K562 (cell line): ENCODE measurements at regions not wholly inside any gene's neighbourhood (a gene's known extent, or its start where the extent isn't known, plus 50 kb on each side); places are given as distances from the start of the nearest gene placed in this dataset.

Experiments
- ATAC-seq: fragments of 200-7000 bp; cut with Tn5 transposase; 3 replicates; pipeline ENCODE4 v1.9.1; 2020; ENCODE audit warnings: moderate library complexity
- BruUV-seq: library from RNA; stranded (reverse); fragments of 400-500 nt; replicated peaks from 2 replicates; lab custom pipeline; 2021; lab: Mats Ljungman, UMichigan
- CTCF ChIA-PET: fragments of 300-600 bp; formaldehyde crosslinking; extraction: SDS; loops from one replicate; lab custom pipeline; 2021; ENCODE audit warnings: low intra/inter-chr PET ratio; lab: Yijun Ruan, JAX
- POLR2A ChIA-PET: fragments of 300-600, 350-650 bp; sonication (Branson Sonifier 250); formaldehyde crosslinking; extraction: SDS; loops from one replicate; lab custom pipeline; 2021; ENCODE audit warnings: antibody characterized with exemption, inconsistent platforms; lab: Yijun Ruan, JAX
- DNase-seq, 4 experiments: peaks; one replicate each; pipeline versions ENCODE4 v3.0.0 to v3.0.0-alpha.2; 2011 to 2018; ENCODE audit warnings: low spot score in 3 of 4, mixed read lengths in 3 of 4; ENCODE audit errors: extremely low read depth in 1 of 4
- FAIRE-seq: peaks from 2 replicates; lab custom pipeline; 2011; peaks lifted over from hg19 to GRCh38; lab: Jason Lieb, UNC
- H2AFZ ChIP-seq: 2 replicates; pipeline ENCODE4 v1.6.0; 2011; ENCODE audit warnings: low read depth, low read length, control low read depth, inconsistent platforms
- H3K27ac ChIP-seq: fragments of 200-600 bp; 3 replicates; pipeline ENCODE4 v1.8.0; 2011; ENCODE audit warnings: low read depth, mild to moderate bottlenecking, control low read depth, inconsistent platforms, low read length, moderate library complexity, mixed read lengths; ENCODE audit errors: extremely low read depth
- H3K27me3 ChIP-seq, 2 experiments: fragments of 300-600 bp in 1 of 2; 2 replicates in 1 of 2; 3 replicates in 1 of 2; pipeline versions ENCODE4 v1.6.0 to v1.8.0; 2011; ENCODE audit warnings: inconsistent platforms in 2 of 2, low read length in 2 of 2, mild to moderate bottlenecking in 1 of 2, mixed read lengths in 1 of 2, moderate library complexity in 1 of 2; ENCODE audit not compliant: control insufficient read depth in 2 of 2, insufficient read depth in 2 of 2
- H3K36me3 ChIP-seq: fragments of 300-600 bp; 3 replicates; pipeline ENCODE4 v1.8.0; 2011; ENCODE audit warnings: mild to moderate bottlenecking, low read length, inconsistent platforms; ENCODE audit not compliant: control insufficient read depth, insufficient read depth
- H3K4me1 ChIP-seq, 2 experiments: fragments of 200-600 bp in 1 of 2; replicated peaks in 1 of 2; 2 replicates in 1 of 2; 3 replicates in 1 of 2; pipeline versions ENCODE4 v1.5.1 to v1.8.0; 2011; ENCODE audit warnings: inconsistent platforms in 2 of 2, low read length in 2 of 2, mild to moderate bottlenecking in 1 of 2, mixed read lengths in 1 of 2, moderate library complexity in 1 of 2; ENCODE audit not compliant: control insufficient read depth in 2 of 2, insufficient read depth in 2 of 2
- H3K4me2 ChIP-seq: 2 replicates; pipeline ENCODE4 v1.6.1; 2011; ENCODE audit warnings: low read length, control low read depth, inconsistent platforms, mixed read lengths; ENCODE audit not compliant: insufficient read depth
- H3K4me3 ChIP-seq: fragments of 200-600 bp; sonication (generic), shearing (Covaris generic); 2 replicates; pipeline ENCODE4 v1.5.1; 2016; ENCODE audit warnings: control low read depth, inconsistent platforms
- H3K79me2 ChIP-seq: fragments of 200-600 bp; 3 replicates; pipeline ENCODE4 v1.8.0; 2011; ENCODE audit warnings: low read length, inconsistent platforms; ENCODE audit not compliant: control insufficient read depth, insufficient read depth
- H3K9ac ChIP-seq, 2 experiments: 2 replicates each; pipeline versions ENCODE4 v1.6.0 to v1.6.1; 2011; ENCODE audit warnings: low read depth in 2 of 2, low read length in 2 of 2, control low read depth in 1 of 2, inconsistent platforms in 1 of 2, mild to moderate bottlenecking in 1 of 2, mixed read lengths in 1 of 2; ENCODE audit not compliant: insufficient read depth in 1 of 2
- H3K9me1 ChIP-seq: one replicate; pipeline ENCODE4 v1.6.0; 2011; ENCODE audit warnings: inconsistent platforms, mild to moderate bottlenecking, low read length, moderate library complexity; ENCODE audit not compliant: control insufficient read depth, insufficient read depth
- H3K9me3 ChIP-seq: replicated peaks from 2 replicates; pipeline ENCODE4 v1.5.1; 2011; ENCODE audit warnings: low read depth, low read length, inconsistent platforms; ENCODE audit not compliant: control insufficient read depth, insufficient read depth
- H4K20me1 ChIP-seq: replicated peaks from 2 replicates; pipeline ENCODE4 v1.6.1; 2011; ENCODE audit warnings: low read length, inconsistent platforms, mixed read lengths; ENCODE audit not compliant: control insufficient read depth, insufficient read depth
- CHD1 ChIP-seq: fragments of 200-600 bp; sonication (generic); IDR thresholded peaks from one replicate; pipeline ENCODE4 v1.6.1; 2012; ENCODE audit warnings: mild to moderate bottlenecking, moderate library complexity, low read length, inconsistent platforms
- ETV5 ChIP-seq: sonication (generic); formaldehyde crosslinking; IDR thresholded peaks from 2 replicates; pipeline ENCODE4 v1.4.0; 2020; ENCODE audit warnings: low read depth, mild to moderate bottlenecking, missing genetic modification reagents
- MTA1 ChIP-seq: fragments of 450-650 bp; IDR thresholded peaks from 2 replicates; pipeline ENCODE4 v1.6.1; 2017; ENCODE audit warnings: borderline replicate concordance
- POLR2B ChIP-seq: fragments of 450-650 bp; IDR thresholded peaks from 2 replicates; pipeline ENCODE4 v1.6.1; 2018; ENCODE audit warnings: low read depth; ENCODE audit not compliant: partially characterized antibody
- SRSF1 ChIP-seq: fragments of 200-400 bp; formaldehyde crosslinking; IDR thresholded peaks from 2 replicates; pipeline ENCODE4 v1.6.1; 2017; ENCODE audit warnings: mild to moderate bottlenecking, low read depth, low read length, moderate library complexity
- ZBED1 ChIP-seq: IDR thresholded peaks from 2 replicates; pipeline ENCODE4 v1.6.1; 2014
- ZBTB7A ChIP-seq: IDR thresholded peaks from 2 replicates; pipeline ENCODE4 v1.6.1; 2011; ENCODE audit warnings: low read depth, mild to moderate bottlenecking, low read length, moderate library complexity, borderline replicate concordance; ENCODE audit not compliant: control insufficient read depth
- ZNF232 ChIP-seq: sonication (generic); formaldehyde crosslinking; IDR thresholded peaks from 2 replicates; pipeline ENCODE4 v1.8.0; 2022; ENCODE audit warnings: mild to moderate bottlenecking, missing genetic modification reagents
- ZNF274 ChIP-seq: IDR thresholded peaks from 2 replicates; pipeline ENCODE4 v1.6.1; 2011; ENCODE audit warnings: low read depth, mild to moderate bottlenecking, low read length, moderate library complexity, borderline replicate concordance
- ZNF445 ChIP-seq: fragments of 250-450 bp; sonication (Bioruptor Pico); IDR thresholded peaks from 2 replicates; pipeline ENCODE4 v1.4.0; 2020; ENCODE audit warnings: low read depth, mild to moderate bottlenecking, moderate library complexity
- ZNF561 ChIP-seq: fragments of 450-650 bp; formaldehyde crosslinking; conservative IDR thresholded peaks from 2 replicates; pipeline ENCODE4 v1.4.0; 2020; ENCODE audit warnings: mild to moderate bottlenecking, moderate library complexity
- ZNF583 ChIP-seq: fragments of 250-450 bp; sonication (Bioruptor Pico); IDR thresholded peaks from 2 replicates; pipeline ENCODE4 v1.4.0; 2020
- ZNF75A ChIP-seq: fragments of 450-650 bp; formaldehyde crosslinking; IDR thresholded peaks from 2 replicates; pipeline ENCODE4 v1.4.0; 2020; ENCODE audit warnings: mild to moderate bottlenecking
- ZNF785 ChIP-seq: fragments of 250-450 bp; sonication (Bioruptor Pico); IDR thresholded peaks from 2 replicates; pipeline ENCODE4 v1.4.0; 2020; ENCODE audit warnings: mild to moderate bottlenecking
- WGBS: fragments of 100-300 bp; shearing (Covaris generic); methylation state at CpG from one replicate; pipeline ENCODE4 v1.1.6; 2016; ENCODE audit warnings: low coverage, mixed read lengths; ENCODE audit not compliant: insufficient coverage; ENCODE audit errors: missing lambda C conversion rate; 5-methylcytosine and 5-hydroxymethylcytosine counted together
- in situ Hi-C: fragments of 300-500 bp; cut with MboI; formaldehyde crosslinking; loops from 4 replicates; pipeline ENCODE4 v1.15.0; 2018; ENCODE audit warnings: inconsistent platforms, mixed read lengths
- intact Hi-C: fragments of 100-400 bp; cut with micrococcal nuclease; formaldehyde crosslinking; loops from 2 replicates; pipeline ENCODE4 v1.14.2; 2022
- TF ChIP-seq, protein P1 (sequence below): fragments of 450-650 bp; conservative IDR thresholded peaks from 2 replicates; pipeline ENCODE4 v1.6.1; 2016; ENCODE audit warnings: missing genetic modification characterization, low read depth, mild to moderate bottlenecking, missing compliant biosample characterization, moderate library complexity
- TF ChIP-seq, protein P2 (sequence below): fragments of 450-650 bp; formaldehyde crosslinking; IDR thresholded peaks from 2 replicates; pipeline ENCODE4 v1.4.0; 2022; ENCODE audit warnings: missing genetic modification characterization
- TF ChIP-seq, protein P3 (sequence below): fragments of 450-650 bp; formaldehyde crosslinking; IDR thresholded peaks from 2 replicates; pipeline ENCODE4 v1.4.0; 2020; ENCODE audit warnings: mild to moderate bottlenecking
- TF ChIP-seq, protein P4 (sequence below): sonication (generic); formaldehyde crosslinking; IDR thresholded peaks from 2 replicates; pipeline ENCODE4 v1.8.1; 2023; ENCODE audit warnings: mild to moderate bottlenecking, missing genetic modification reagents
- TF ChIP-seq, protein P5 (sequence below): fragments of 450-650 bp; formaldehyde crosslinking; IDR thresholded peaks from 2 replicates; pipeline ENCODE4 v1.4.0; 2020; ENCODE audit warnings: mild to moderate bottlenecking, moderate library complexity

DNA sequence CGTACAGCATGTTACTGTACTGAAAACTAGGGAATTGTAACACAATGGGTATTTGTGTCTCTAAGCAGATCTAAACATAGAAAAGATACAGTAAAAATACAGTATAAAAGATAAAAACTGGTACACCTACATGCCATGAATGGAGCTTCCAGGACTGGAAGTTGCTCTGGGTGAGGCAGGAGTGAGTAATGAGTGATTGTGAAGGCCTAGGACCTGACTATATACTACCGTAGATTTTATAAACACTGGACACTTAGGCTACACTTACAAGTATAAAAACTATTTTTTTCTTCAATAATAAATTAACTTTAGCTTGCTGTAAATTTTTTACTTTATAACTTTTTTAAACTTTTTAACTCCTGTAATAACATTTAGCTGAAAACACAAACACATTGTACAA lies 324.4 kb upstream of the TNP1 start:
- no TSS peak for BruUV-seq
- Histone ChIP-seq H3K4me1 (no peaks in the 10 kb centered on the region), H3K79me2 (no peaks in the 10 kb centered on the region), H3K27ac (no peak overlapping the region), H3K9ac (no peak overlapping the region), H3K9me1 (no peaks in the 10 kb centered on the region), H3K27me3 (0 out of 5 replicates have a peak, but pooled peaks cover 0 to 5% of the 10 kb centered on the region in 2 experiments), H2AFZ (no peak overlapping the region), H3K4me2 (no peak overlapping the region), H4K20me1 (no peaks in the 10 kb centered on the region), H3K9me3 (no peaks in the 10 kb centered on the region), H3K4me3 (no peak overlapping the region), H3K36me3 (no peaks in the 10 kb centered on the region)
- WGBS, result 15% methylated on average over 2 of the region's 2 CpGs
- ATAC-seq, result no peak
- intact Hi-C loops (no loop called here), in situ Hi-C loops (no loop called here)
- CTCF ChIA-PET, result no interaction called here
- no peak for FAIRE-seq
- DNase-seq, result no peak
- POLR2A ChIA-PET, result no interaction called here
- TF ChIP-seq, protein P1, sequence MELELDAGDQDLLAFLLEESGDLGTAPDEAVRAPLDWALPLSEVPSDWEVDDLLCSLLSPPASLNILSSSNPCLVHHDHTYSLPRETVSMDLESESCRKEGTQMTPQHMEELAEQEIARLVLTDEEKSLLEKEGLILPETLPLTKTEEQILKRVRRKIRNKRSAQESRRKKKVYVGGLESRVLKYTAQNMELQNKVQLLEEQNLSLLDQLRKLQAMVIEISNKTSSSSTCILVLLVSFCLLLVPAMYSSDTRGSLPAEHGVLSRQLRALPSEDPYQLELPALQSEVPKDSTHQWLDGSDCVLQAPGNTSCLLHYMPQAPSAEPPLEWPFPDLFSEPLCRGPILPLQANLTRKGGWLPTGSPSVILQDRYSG, result no peak
- TF ChIP-seq, protein P2, sequence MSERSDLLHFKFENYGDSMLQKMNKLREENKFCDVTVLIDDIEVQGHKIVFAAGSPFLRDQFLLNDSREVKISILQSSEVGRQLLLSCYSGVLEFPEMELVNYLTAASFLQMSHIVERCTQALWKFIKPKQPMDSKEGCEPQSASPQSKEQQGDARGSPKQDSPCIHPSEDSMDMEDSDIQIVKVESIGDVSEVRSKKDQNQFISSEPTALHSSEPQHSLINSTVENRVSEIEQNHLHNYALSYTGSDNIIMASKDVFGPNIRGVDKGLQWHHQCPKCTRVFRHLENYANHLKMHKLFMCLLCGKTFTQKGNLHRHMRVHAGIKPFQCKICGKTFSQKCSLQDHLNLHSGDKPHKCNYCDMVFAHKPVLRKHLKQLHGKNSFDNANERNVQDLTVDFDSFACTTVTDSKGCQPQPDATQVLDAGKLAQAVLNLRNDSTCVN, result no peak
- TF ChIP-seq, protein P3, sequence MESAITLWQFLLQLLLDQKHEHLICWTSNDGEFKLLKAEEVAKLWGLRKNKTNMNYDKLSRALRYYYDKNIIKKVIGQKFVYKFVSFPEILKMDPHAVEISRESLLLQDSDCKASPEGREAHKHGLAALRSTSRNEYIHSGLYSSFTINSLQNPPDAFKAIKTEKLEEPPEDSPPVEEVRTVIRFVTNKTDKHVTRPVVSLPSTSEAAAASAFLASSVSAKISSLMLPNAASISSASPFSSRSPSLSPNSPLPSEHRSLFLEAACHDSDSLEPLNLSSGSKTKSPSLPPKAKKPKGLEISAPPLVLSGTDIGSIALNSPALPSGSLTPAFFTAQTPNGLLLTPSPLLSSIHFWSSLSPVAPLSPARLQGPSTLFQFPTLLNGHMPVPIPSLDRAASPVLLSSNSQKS (CRISPR knock-in tag), result no peak
- TF ChIP-seq, protein P4, sequence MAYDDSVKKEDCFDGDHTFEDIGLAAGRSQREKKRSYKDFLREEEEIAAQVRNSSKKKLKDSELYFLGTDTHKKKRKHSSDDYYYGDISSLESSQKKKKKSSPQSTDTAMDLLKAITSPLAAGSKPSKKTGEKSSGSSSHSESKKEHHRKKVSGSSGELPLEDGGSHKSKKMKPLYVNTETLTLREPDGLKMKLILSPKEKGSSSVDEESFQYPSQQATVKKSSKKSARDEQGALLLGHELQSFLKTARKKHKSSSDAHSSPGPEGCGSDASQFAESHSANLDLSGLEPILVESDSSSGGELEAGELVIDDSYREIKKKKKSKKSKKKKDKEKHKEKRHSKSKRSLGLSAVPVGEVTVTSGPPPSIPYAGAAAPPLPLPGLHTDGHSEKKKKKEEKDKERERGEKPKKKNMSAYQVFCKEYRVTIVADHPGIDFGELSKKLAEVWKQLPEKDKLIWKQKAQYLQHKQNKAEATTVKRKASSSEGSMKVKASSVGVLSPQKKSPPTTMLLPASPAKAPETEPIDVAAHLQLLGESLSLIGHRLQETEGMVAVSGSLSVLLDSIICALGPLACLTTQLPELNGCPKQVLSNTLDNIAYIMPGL, result no peak
- TF ChIP-seq ETV5 (no peak), ZNF445 (CRISPR knock-in tag) (no peak), CHD1 (no peak), ZNF583 (no peak), POLR2B (no peak), ZNF785 (no peak), ZBED1 (no peak), SRSF1 (no peak), ZNF75A (CRISPR knock-in tag) (no peak), ZNF232 (CRISPR knock-in tag) (no peak), ZNF561 (CRISPR knock-in tag) (no peak), ZBTB7A (no peak), MTA1 (no peak), ZNF274 (no peak)
- TF ChIP-seq, protein P5, sequence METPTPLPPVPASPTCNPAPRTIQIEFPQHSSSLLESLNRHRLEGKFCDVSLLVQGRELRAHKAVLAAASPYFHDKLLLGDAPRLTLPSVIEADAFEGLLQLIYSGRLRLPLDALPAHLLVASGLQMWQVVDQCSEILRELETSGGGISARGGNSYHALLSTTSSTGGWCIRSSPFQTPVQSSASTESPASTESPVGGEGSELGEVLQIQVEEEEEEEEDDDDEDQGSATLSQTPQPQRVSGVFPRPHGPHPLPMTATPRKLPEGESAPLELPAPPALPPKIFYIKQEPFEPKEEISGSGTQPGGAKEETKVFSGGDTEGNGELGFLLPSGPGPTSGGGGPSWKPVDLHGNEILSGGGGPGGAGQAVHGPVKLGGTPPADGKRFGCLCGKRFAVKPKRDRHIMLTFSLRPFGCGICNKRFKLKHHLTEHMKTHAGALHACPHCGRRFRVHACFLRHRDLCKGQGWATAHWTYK (CRISPR knock-in tag), result no peak
